Upper lobe of right lung (tissue), 1 donor: ENCODE measurements at regions not wholly inside any gene's neighbourhood (a gene's known extent, or its start where the extent isn't known, plus 50 kb on each side); places are given as distances from the start of the nearest gene placed in this dataset.
A peak's percentile ranks its signal among the peaks of the same experiment; 100 is the strongest.

Source experiments
- ATAC-seq: fragments of 200-7000 bp; cut with Tn5 transposase; one replicate; pipeline ENCODE4 v1.9.1; 2020; ENCODE audit warnings: mild to moderate bottlenecking, moderate library complexity
- DNase-seq: peaks from one replicate; pipeline ENCODE4 v3.0.0-alpha.2; 2020
- H3K27ac ChIP-seq: fragments of 200-600 bp; one replicate; pipeline ENCODE4 v1.8.0; 2022
- H3K27me3 ChIP-seq: fragments of 200-600 bp; one replicate; pipeline ENCODE4 v1.8.0; 2022; ENCODE audit warnings: mild to moderate bottlenecking
- H3K36me3 ChIP-seq: fragments of 200-600 bp; one replicate; pipeline ENCODE4 v1.8.0; 2022
- H3K4me1 ChIP-seq: fragments of 200-600 bp; one replicate; pipeline ENCODE4 v1.8.0; 2022
- H3K4me3 ChIP-seq: fragments of 200-600 bp; one replicate; pipeline ENCODE4 v1.8.0; 2022; ENCODE audit warnings: mild to moderate bottlenecking
- H3K9me3 ChIP-seq: fragments of 200-600 bp; one replicate; pipeline ENCODE4 v1.8.0; 2022
- CTCF ChIP-seq: fragments of 200-600 bp; IDR thresholded peaks from one replicate; pipeline ENCODE4 v1.8.0; 2022; ENCODE audit warnings: antibody characterized with exemption
- intact Hi-C: fragments of 100-400 bp; cut with DNase I; formaldehyde crosslinking; loops from one replicate; pipeline ENCODE4 v1.11.0; 2022
- donor health status: DM: no; HTN: yes; CAD: no; lungs with severe emphysema.

GRCh38 chr6:133173276-133173675, 67.9 kb upstream of the EYA4 start:
- Histone ChIP-seq H3K9me3 (no peaks in the 10 kb centered on the region), H3K4me1 (no peaks in the 10 kb centered on the region), H3K27me3 (no peaks in the 10 kb centered on the region), H3K4me3 (no peak overlapping the region), H3K27ac (no peak overlapping the region), H3K36me3 (no peaks in the 10 kb centered on the region)
- TF ChIP-seq CTCF = no peak
- no peak for DNase-seq
- no peak for ATAC-seq
- intact Hi-C loops = no loop called here

DNA sequence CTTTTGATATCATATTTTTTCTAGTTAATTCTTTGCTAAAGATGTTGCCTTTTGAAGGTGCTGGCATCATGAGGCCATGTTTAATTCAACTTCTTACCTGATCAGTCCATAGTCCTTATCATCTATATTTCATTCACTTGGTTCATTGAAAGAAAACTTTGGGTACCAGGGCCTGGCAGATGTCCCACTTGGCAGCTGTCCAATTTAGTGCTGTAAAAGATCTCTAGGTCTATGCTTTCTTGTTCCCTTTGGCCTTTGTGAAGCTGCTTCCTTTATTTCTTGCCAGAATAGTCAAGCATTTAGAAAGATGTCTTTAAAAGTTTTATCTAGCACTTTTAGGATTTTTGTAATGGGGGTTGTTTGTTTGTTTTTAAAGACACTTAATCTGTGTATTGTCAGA, 61.7 kb upstream of the EYA4 start:
- no peak for ATAC-seq
- no peak overlapping the region for H3K27ac ChIP-seq
- DNase-seq = no peak
- no peaks in the 10 kb centered on the region for H3K9me3 ChIP-seq
- no peaks in the 10 kb centered on the region for H3K36me3 ChIP-seq
- intact Hi-C loops = no loop called here
- TF ChIP-seq CTCF = no peak
- H3K4me1 ChIP-seq = no peaks in the 10 kb centered on the region
- H3K27me3 ChIP-seq = no peaks in the 10 kb centered on the region
- H3K4me3 ChIP-seq = no peak overlapping the region

GRCh38 chr6:133183691-133184090, 57.5 kb upstream of the EYA4 start:
- ATAC-seq (no peak), DNase-seq (no peak)
- no peak for TF ChIP-seq CTCF
- H3K27me3 ChIP-seq = no peaks in the 10 kb centered on the region
- no peaks in the 10 kb centered on the region for H3K4me1 ChIP-seq
- no peak overlapping the region for H3K4me3 ChIP-seq
- no peaks in the 10 kb centered on the region for H3K9me3 ChIP-seq
- intact Hi-C loops = loop anchor here (10.0 kb wide), 1 partner anchor 331 kb away; no protein-coding TSS in a partner anchor
- H3K27ac ChIP-seq = no peak overlapping the region
- no peaks in the 10 kb centered on the region for H3K36me3 ChIP-seq

GRCh38 chr6:133184798-133185372, 56.3 kb upstream of the EYA4 start:
- TF ChIP-seq CTCF = peak; percentile 61
- Histone ChIP-seq H3K27ac (no peak overlapping the region), H3K27me3 (no peaks in the 10 kb centered on the region), H3K4me1 (no peaks in the 10 kb centered on the region), H3K4me3 (no peak overlapping the region), H3K9me3 (no peaks in the 10 kb centered on the region), H3K36me3 (no peaks in the 10 kb centered on the region)
- ATAC-seq (no peak), DNase-seq (no peak)
- intact Hi-C loops = loop anchor here (10.0 kb wide), 1 partner anchor 330 kb away; no protein-coding TSS in a partner anchor

- TF ChIP-seq CTCF = no peak
- Histone ChIP-seq H3K9me3 (no peaks in the 10 kb centered on the region), H3K4me3 (no peak overlapping the region), H3K36me3 (no peaks in the 10 kb centered on the region), H3K4me1 (no peaks in the 10 kb centered on the region), H3K27me3 (no peaks in the 10 kb centered on the region), H3K27ac (no peak overlapping the region)
- DNase-seq (no peak), ATAC-seq (no peak)
- intact Hi-C loops = loop anchor here (10.0 kb wide), 1 partner anchor 329 kb away; no protein-coding TSS in a partner anchor
These were observed 55.4 kb upstream of the EYA4 start for GRCh38 chr6:133185731-133186130.

- no peak for TF ChIP-seq CTCF
- Histone ChIP-seq H3K27ac (no peak overlapping the region), H3K27me3 (no peaks in the 10 kb centered on the region), H3K4me3 (no peak overlapping the region), H3K36me3 (no peaks in the 10 kb centered on the region), H3K4me1 (no peaks in the 10 kb centered on the region), H3K9me3 (no peaks in the 10 kb centered on the region)
- intact Hi-C loops = loop anchor here (10.0 kb wide), 1 partner anchor 328 kb away; no protein-coding TSS in a partner anchor
- DNase-seq = no peak
- no peak for ATAC-seq
These were observed 54.0 kb upstream of the EYA4 start for GRCh38 chr6:133187114-133187513.
